ENCODE measurements at regions not wholly inside any gene's neighbourhood (a gene's known extent, or its start where the extent isn't known, plus 50 kb on each side); places are given as distances from the start of the nearest gene placed in this dataset.

- Histone ChIP-seq H3K4me3 (peak overlapping the region; percentile 44 to 76 (median 54)), H3K27ac (peak overlapping the region in 12 of 21 experiments; percentile 11 to 82 (median 74))
Observed at GRCh38 chr10:114767101-114767985, 54.2 kb upstream of the FHIP2A start.

GRCh38 chr10:114767986-114768821 lies 53.4 kb upstream of the FHIP2A start:
- peak overlapping the region; percentile 44 to 76 (median 54) for H3K4me3 ChIP-seq
- H3K27ac ChIP-seq = peak overlapping the region in 11 of 21 experiments; percentile 12 to 82 (median 75)

- no peak overlapping the region for H3K27ac ChIP-seq
- no peak overlapping the region for H3K4me3 ChIP-seq
Observed at GRCh38 chr10:114770009-114770408, 51.6 kb upstream of the FHIP2A start.

GRCh38 chr10:114771157-114771556 lies 50.4 kb upstream of the FHIP2A start:
- Histone ChIP-seq H3K27ac (no peak overlapping the region), H3K4me3 (no peak overlapping the region)

- H3K4me3 ChIP-seq = no peak overlapping the region
- H3K27ac ChIP-seq = no peak overlapping the region
Observed at GRCh38 chr10:114771749-114772148, 49.8 kb upstream of the FHIP2A start.
